ENCODE measurements at regions not wholly inside any gene's neighbourhood (a gene's known extent, or its start where the extent isn't known, plus 50 kb on each side); places are given as distances from the start of the nearest gene placed in this dataset.

GRCh38 chr9:126122901-126123616 is 203.6 kb upstream of the MVB12B start:
- DNase-seq (ENCODE audit: low read depth), result no peak
- TF ChIP-seq, protein P1, sequence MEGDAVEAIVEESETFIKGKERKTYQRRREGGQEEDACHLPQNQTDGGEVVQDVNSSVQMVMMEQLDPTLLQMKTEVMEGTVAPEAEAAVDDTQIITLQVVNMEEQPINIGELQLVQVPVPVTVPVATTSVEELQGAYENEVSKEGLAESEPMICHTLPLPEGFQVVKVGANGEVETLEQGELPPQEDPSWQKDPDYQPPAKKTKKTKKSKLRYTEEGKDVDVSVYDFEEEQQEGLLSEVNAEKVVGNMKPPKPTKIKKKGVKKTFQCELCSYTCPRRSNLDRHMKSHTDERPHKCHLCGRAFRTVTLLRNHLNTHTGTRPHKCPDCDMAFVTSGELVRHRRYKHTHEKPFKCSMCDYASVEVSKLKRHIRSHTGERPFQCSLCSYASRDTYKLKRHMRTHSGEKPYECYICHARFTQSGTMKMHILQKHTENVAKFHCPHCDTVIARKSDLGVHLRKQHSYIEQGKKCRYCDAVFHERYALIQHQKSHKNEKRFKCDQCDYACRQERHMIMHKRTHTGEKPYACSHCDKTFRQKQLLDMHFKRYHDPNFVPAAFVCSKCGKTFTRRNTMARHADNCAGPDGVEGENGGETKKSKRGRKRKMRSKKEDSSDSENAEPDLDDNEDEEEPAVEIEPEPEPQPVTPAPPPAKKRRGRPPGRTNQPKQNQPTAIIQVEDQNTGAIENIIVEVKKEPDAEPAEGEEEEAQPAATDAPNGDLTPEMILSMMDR (conservative IDR thresholded peaks at IDR 0.05; ENCODE audit: low read depth, low read length), result no peak
- no peak overlapping the region for H3K4me3 ChIP-seq (ENCODE audit: low read length)

DNA sequence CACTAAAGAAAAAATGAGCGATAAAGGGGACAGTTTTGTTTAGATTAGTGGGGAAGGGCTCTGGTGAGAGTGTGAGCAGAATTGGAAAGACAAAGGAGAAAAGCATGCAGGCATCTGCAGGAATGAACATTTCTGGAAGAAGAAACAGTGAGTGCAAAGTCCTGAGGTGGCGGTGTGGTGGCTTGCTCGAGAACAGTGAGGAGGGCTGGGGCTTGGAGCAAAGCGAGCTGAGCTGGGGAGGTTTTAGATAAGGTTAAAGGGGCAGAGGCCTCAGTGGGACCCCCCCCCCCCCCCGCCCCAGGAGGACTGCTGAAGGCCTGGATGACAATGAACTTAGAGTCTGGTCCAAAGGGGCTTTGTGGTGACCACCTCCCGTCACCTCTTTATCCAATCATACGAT is 202.7 kb upstream of the MVB12B start:
- TF ChIP-seq, protein P1 (conservative IDR thresholded peaks at IDR 0.05; ENCODE audit: low read depth, low read length), result no peak
- DNase-seq (ENCODE audit: low read depth), result no peak
- no peak overlapping the region for H3K4me3 ChIP-seq (ENCODE audit: low read length)

DNA sequence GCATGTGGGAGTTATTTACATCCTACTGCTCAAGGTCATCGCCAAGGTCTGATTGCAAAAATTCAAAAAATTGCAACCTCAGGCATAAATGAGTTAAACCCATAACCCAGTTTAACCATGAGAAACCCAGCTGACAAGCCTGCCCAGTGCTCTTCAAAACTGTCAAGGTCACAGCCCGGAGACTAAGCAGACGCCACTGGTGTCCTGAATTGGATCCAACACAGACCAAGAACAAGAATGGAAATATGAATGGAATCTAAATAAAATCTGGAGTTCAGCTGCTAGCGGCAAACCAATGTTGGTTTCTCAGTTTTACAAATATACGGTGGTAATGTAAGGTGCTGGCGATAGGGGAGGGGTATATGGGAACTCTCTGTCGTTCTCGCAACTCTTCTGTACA is 201.5 kb upstream of the MVB12B start:
- TF ChIP-seq, protein P1 (conservative IDR thresholded peaks at IDR 0.05; ENCODE audit: low read depth, low read length), result no peak
- DNase-seq (ENCODE audit: low read depth), result no peak
- H3K4me3 ChIP-seq (ENCODE audit: low read length), result no peak overlapping the region

DNA sequence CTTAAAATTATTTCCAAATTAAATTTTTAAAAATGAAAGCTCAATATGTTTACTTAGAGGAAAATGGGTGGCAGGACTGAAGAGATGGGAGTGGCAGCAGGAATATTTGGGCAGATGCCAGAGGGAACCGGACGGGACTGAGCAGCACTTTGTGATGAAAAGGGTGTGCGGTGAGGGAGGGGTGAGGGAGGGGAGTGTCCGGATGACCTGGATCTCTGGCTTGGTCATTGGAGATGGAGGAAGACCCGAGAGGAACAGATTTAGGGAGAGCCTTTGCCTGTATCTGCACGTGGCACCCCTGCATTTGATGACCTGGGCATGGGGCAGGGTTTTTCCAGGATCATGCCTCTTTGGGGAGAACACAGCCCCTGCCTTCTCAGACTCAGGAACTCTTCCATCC is 201.1 kb upstream of the MVB12B start:
- no peak overlapping the region for H3K4me3 ChIP-seq (ENCODE audit: low read length)
- TF ChIP-seq, protein P1 (conservative IDR thresholded peaks at IDR 0.05; ENCODE audit: low read depth, low read length), result no peak
- no peak for DNase-seq (ENCODE audit: low read depth)

GRCh38 chr9:126125992-126126409 is 200.6 kb upstream of the MVB12B start:
- H3K4me3 ChIP-seq (ENCODE audit: low read length), result no peak overlapping the region
- no peak for DNase-seq (ENCODE audit: low read depth)
- TF ChIP-seq, protein P1 (conservative IDR thresholded peaks at IDR 0.05; ENCODE audit: low read depth, low read length), result no peak

DNA sequence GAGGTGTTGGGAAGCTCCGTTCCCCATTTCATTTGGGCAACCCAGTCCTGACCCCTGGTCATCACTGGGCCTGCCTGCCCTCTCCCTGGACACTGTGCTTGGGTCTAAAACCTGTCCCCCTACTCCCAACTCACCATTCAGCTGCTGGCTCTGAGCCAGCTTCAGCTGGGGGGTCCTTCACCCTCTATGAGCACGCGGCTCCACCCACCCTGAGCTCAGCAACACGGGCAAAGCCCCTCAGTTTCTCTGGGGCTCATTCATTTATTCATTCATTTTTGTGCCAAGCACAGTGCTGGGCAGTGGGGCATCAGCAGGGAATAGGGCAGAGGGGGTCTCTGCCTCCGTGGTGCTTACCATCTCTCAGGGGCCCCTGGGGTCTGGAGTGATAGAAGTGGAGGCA is 199.8 kb upstream of the MVB12B start:
- no peak overlapping the region for H3K4me3 ChIP-seq (ENCODE audit: low read length)
- TF ChIP-seq, protein P1 (conservative IDR thresholded peaks at IDR 0.05; ENCODE audit: low read depth, low read length), result no peak
- DNase-seq (ENCODE audit: low read depth), result no peak

DNA sequence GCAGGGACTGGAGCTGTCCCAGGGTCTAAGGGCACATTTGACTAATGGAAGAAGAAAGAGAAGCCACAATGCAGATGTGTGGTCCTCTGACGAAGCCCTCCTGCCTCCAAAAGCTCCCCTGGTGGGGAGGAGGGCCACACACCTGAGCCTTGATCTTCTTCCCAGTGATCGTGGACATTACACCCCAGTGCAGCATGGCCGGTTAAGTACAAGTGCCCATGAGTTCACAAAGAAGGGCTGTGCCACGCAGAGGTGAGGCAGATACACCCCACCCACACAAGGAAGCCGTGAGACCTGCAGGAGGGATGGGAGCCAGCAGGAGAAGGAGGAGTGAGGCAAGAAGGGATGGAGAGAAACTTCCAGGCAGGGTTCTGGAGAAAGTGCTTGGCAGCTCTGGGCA is 199.0 kb upstream of the MVB12B start:
- DNase-seq (ENCODE audit: low read depth), result no peak
- TF ChIP-seq, protein P1 (conservative IDR thresholded peaks at IDR 0.05; ENCODE audit: low read depth, low read length), result no peak
- H3K4me3 ChIP-seq (ENCODE audit: low read length), result no peak overlapping the region

Measured in retinal pigment epithelial cell (primary cell).